Fibroblast of mammary gland (primary cell): ENCODE measurements at regions not wholly inside any gene's neighbourhood (a gene's known extent, or its start where the extent isn't known, plus 50 kb on each side); places are given as distances from the start of the nearest gene placed in this dataset.

Experiments used
- DNase-seq: peaks from one replicate; pipeline ENCODE4 v3.0.0-alpha.2; 2010; ENCODE audit warnings: low read depth
- H3K4me3 ChIP-seq: 2 replicates; pipeline ENCODE4 v1.5.1; 2011; ENCODE audit warnings: low read depth, mild to moderate bottlenecking, low read length, moderate library complexity; ENCODE audit not compliant: control insufficient read depth
- CTCF ChIP-seq: conservative IDR thresholded peaks from 2 replicates; pipeline ENCODE4 v1.5.1; 2011; ENCODE audit warnings: low read depth, low read length, inconsistent platforms; ENCODE audit not compliant: control insufficient read depth, insufficient read depth

- H3K4me3 ChIP-seq: no peak overlapping the region
- no peak for DNase-seq
- no peak for TF ChIP-seq CTCF
Observed at GRCh38 chr15:97200161-97200560, 760.3 kb upstream of the ARRDC4 start.

GRCh38 chr15:97210277-97210676 lies 750.2 kb upstream of the ARRDC4 start:
- no peak for TF ChIP-seq CTCF
- no peak overlapping the region for H3K4me3 ChIP-seq
- no peak for DNase-seq

- no peak for TF ChIP-seq CTCF
- no peak overlapping the region for H3K4me3 ChIP-seq
- DNase-seq: no peak
Observed at GRCh38 chr15:97215629-97216028, 744.9 kb upstream of the ARRDC4 start.

GRCh38 chr15:97224191-97224641 lies 736.3 kb upstream of the ARRDC4 start:
- TF ChIP-seq CTCF: no peak
- no peak overlapping the region for H3K4me3 ChIP-seq
- DNase-seq: no peak

GRCh38 chr15:97234851-97235610 lies 725.5 kb upstream of the ARRDC4 start:
- peak; percentile 55 for DNase-seq
- TF ChIP-seq CTCF: peak; percentile 91
- no peak overlapping the region for H3K4me3 ChIP-seq

GRCh38 chr15:97235611-97235985 lies 724.9 kb upstream of the ARRDC4 start:
- no peak overlapping the region for H3K4me3 ChIP-seq
- no peak for TF ChIP-seq CTCF
- no peak for DNase-seq
